ENCODE measurements at regions not wholly inside any gene's neighbourhood (a gene's known extent, or its start where the extent isn't known, plus 50 kb on each side); places are given as distances from the start of the nearest gene placed in this dataset.

DNA sequence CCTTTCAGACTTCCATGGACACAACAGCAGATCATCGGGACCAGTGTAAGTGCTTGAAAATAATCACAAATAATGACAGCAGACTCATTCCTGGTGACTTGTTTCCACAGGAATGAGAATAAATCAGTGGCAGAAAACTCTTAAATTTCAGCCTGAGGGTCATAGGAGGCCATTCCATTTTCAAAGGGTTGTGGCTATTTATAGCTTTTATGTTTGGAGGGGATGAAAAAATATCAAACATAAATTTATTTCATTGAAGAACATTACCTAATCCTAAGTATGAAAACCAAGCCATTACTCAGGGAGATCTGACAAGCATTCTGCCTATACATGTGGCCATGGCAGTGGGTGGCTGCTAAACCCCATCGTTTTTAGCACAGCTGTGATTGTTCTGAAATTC is 173.6 kb upstream of the CNR1 start:
- Histone ChIP-seq H3K36me3 (replicated peaks) (no peaks in the 10 kb centered on the region), H3K27me3 (replicated peaks) (no peaks in the 10 kb centered on the region), H3K27ac (no peak overlapping the region), H3K4me3 (ENCODE audit: low read depth, low read length) (no peak overlapping the region)
- no peak for DNase-seq
- in situ Hi-C loops (cut with HindIII; ENCODE audit: low pct_ligation_motif_present, low sequenced_read_pairs), result no loop called here
- TF ChIP-seq, protein P1, sequence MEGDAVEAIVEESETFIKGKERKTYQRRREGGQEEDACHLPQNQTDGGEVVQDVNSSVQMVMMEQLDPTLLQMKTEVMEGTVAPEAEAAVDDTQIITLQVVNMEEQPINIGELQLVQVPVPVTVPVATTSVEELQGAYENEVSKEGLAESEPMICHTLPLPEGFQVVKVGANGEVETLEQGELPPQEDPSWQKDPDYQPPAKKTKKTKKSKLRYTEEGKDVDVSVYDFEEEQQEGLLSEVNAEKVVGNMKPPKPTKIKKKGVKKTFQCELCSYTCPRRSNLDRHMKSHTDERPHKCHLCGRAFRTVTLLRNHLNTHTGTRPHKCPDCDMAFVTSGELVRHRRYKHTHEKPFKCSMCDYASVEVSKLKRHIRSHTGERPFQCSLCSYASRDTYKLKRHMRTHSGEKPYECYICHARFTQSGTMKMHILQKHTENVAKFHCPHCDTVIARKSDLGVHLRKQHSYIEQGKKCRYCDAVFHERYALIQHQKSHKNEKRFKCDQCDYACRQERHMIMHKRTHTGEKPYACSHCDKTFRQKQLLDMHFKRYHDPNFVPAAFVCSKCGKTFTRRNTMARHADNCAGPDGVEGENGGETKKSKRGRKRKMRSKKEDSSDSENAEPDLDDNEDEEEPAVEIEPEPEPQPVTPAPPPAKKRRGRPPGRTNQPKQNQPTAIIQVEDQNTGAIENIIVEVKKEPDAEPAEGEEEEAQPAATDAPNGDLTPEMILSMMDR (IDR thresholded peaks at IDR 0.05; ENCODE audit: low read depth, low read length, missing control alignments), result no peak

DNA sequence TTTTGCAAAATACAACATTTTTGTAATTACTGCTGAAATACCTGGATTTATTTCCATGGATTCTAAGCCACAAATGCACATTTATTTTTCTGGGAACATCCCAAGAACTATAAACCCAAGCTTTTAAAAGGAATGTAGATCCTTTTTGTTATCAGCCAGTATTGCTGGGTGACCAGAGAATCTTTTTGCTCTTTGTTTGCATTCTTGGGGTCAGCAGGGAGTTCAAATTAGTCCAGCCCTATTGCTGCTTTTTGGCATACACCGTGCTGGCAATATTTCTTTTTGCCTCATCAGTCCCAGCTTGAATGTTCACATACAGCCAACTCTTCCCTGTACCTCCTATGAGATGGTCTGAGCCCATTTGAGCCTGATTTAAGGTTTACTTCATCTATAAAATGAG is 155.2 kb upstream of the CNR1 start:
- TF ChIP-seq, protein P1 (IDR thresholded peaks at IDR 0.05; ENCODE audit: low read depth, low read length, missing control alignments), result no peak

DNA sequence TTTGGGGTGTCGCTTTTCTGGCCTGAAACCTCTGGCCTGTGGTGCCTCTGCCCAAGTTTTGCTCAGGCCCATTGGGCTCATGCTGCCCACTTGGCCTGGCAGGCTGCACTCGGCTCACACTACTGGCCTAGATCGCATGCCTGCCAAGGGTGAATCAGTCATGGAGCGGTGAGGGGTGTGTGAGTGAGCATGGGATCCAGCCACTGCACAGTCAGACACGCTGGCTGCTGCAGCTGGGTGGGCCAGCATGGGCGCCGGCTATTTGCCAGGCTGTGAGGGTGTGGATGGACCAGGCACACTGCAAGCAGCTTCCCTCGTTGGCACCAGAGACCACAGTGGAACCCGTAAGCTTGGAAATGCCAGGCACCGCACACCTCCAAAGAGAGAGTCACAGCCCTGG is 145.4 kb upstream of the CNR1 start:
- TF ChIP-seq, protein P1 (IDR thresholded peaks at IDR 0.05; ENCODE audit: low read depth, low read length, missing control alignments), result no peak
- no peaks in the 10 kb centered on the region for H3K36me3 ChIP-seq (replicated peaks)
- no peak overlapping the region for H3K4me3 ChIP-seq (ENCODE audit: low read depth, low read length)

More for the DNA sequence above, 155.2 kb upstream of the CNR1 start:
- Histone ChIP-seq H3K27me3 (replicated peaks) (no peaks in the 10 kb centered on the region), H3K36me3 (replicated peaks) (no peaks in the 10 kb centered on the region), H3K4me3 (ENCODE audit: low read depth, low read length) (no peak overlapping the region), H3K27ac (no peak overlapping the region)
- DNase-seq, result no peak
- in situ Hi-C loops (cut with HindIII; ENCODE audit: low pct_ligation_motif_present, low sequenced_read_pairs), result no loop called here

DNA sequence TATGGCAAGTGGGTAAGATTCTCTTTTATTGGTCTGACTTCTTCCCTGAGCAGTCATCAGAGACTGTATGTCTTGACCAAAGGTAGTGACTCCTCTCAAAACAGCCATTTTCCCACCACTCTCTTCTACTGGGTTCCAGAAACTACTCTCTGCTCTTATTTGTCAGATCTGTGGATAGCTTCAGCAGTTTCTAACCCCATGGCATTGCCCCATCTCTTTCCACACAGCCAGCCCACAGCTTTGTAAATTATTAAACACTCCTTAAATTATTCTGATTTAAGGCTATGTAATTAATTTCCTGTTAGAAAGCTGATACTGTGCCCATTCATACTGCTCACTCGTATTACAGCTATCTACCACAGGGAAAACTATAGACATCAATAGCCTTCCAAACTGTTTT is 138.4 kb upstream of the CNR1 start:
- H3K27me3 ChIP-seq (replicated peaks), result no peaks in the 10 kb centered on the region
- H3K27ac ChIP-seq, result no peak overlapping the region
- no peaks in the 10 kb centered on the region for H3K36me3 ChIP-seq (replicated peaks)
- no peak overlapping the region for H3K4me3 ChIP-seq (ENCODE audit: low read depth, low read length)
- in situ Hi-C loops (cut with HindIII; ENCODE audit: low pct_ligation_motif_present, low sequenced_read_pairs), result no loop called here
- no peak for DNase-seq
- TF ChIP-seq, protein P1 (IDR thresholded peaks at IDR 0.05; ENCODE audit: low read depth, low read length, missing control alignments), result no peak

More for the DNA sequence above, 145.4 kb upstream of the CNR1 start:
- H3K27me3 ChIP-seq (replicated peaks), result no peaks in the 10 kb centered on the region
- H3K27ac ChIP-seq, result no peak overlapping the region
- in situ Hi-C loops (cut with HindIII; ENCODE audit: low pct_ligation_motif_present, low sequenced_read_pairs), result no loop called here
- no peak for DNase-seq

DNA sequence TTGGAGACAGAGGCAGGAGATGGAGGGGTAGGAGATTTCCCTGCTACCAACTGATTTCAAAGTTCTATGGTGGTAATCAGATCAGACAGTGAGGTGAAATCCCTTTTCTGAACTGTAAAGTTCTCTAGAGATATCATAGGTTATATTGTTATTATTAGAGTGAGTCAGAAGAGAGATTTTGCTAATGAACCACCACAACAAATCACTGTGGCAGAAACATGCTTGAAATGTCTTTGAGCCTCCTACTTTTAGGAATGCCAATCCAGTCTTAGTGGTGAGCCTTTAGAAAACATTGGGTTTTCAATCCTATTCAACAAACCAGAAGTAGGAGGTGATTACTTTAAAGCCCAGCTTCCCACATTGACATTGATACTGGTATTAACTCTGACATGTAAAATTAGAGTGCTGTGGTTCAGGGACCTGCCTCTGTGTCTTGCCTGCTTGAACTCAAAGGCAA is 136.7 kb upstream of the CNR1 start:
- no peak for DNase-seq
- Histone ChIP-seq H3K27ac (peak overlapping the region; percentile 34), H3K4me3 (ENCODE audit: low read depth, low read length) (no peak overlapping the region), H3K36me3 (replicated peaks) (no peaks in the 10 kb centered on the region), H3K27me3 (replicated peaks) (no peaks in the 10 kb centered on the region)
- in situ Hi-C loops (cut with HindIII; ENCODE audit: low pct_ligation_motif_present, low sequenced_read_pairs), result no loop called here
- TF ChIP-seq, protein P1 (IDR thresholded peaks at IDR 0.05; ENCODE audit: low read depth, low read length, missing control alignments), result no peak

Measured in brain microvascular endothelial cell (primary cell).